Motor neuron (in vitro differentiated cells): ENCODE measurements at regions not wholly inside any gene's neighbourhood (a gene's known extent, or its start where the extent isn't known, plus 50 kb on each side); places are given as distances from the start of the nearest gene placed in this dataset.
A peak's percentile ranks its signal among the peaks of the same experiment; 100 is the strongest.

Experiments
- ATAC-seq, 8 experiments: fragments of 200-7000 bp; cut with Tn5 transposase; replicated peaks in 6 of 8; 2 replicates each; pipeline ENCODE4 v1.8.0; 2021; ENCODE audit warnings: mild to moderate bottlenecking in 8 of 8, moderate library complexity in 8 of 8
- H3K27ac ChIP-seq, 2 donors: fragments of 250-450 bp; sonication (Bioruptor Pico); 2 replicates each; pipeline ENCODE4 v1.9.0; 2021; ENCODE audit warnings: antibody characterized with exemption in 2 of 2, mild to moderate bottlenecking in 2 of 2, moderate library complexity in 1 of 2
- H3K4me1 ChIP-seq, 2 donors: fragments of 250-450 bp; sonication (Bioruptor Pico); replicated peaks in 1 of 2; 2 replicates each; pipeline ENCODE4 v1.6.1; 2021; ENCODE audit warnings: antibody characterized with exemption in 2 of 2, mild to moderate bottlenecking in 2 of 2, moderate library complexity in 1 of 2
- H3K4me3 ChIP-seq, 5 donors: fragments of 250-450 bp; sonication (Bioruptor Pico); 2 replicates each; pipeline ENCODE4 v1.9.0; 2021; ENCODE audit warnings: antibody characterized with exemption in 5 of 5, mild to moderate bottlenecking in 5 of 5, moderate library complexity in 4 of 5
- WGBS, 10 experiments: fragments of 450-650 bp; shearing (Covaris generic); methylation state at CpG; one replicate each; pipeline ENCODE4 v1.0.0; 2022; 5-methylcytosine and 5-hydroxymethylcytosine counted together
- in situ Hi-C, 9 experiments: fragments of 400-800 bp; cut with MboI; loops; one replicate each; pipeline ENCODE4 v1.15.0; 2021; ENCODE audit warnings: low sequenced_read_pairs in 9 of 9, low pct_unique_long_range_greater_than_20kb in 2 of 9; ENCODE audit not compliant: unreplicated experiment in 9 of 9

DNA sequence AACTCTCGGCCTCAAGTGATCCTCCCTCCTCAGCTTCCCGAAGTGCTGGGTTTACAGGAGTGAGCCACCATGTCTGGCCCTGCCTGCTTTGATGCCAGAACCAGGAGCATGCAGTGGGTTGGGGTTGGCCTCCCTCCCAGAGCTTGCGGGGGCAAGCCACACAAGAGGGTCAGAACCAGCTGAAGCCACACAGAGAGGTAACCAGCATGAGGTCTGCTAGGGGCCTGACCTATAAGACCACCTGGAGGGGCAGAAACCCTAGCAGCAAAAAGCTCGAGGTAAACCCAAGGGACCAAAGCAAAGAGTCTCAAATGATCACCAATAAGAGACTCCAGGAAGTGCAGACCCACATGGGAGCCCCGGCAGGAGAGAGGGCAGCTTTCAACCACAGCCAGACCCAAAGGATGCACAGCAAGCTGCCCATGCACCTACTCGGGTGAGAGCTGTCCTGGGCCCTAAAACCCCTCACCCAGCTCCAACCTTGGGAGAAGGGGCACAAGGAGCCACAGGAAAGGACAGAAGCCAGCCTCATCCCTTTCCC is 81.2 kb downstream of the TOMM20 start:
- peaks cover 24 to 34% of the 10 kb centered on the region in 2 donors for H3K4me1 ChIP-seq
- ATAC-seq, result no peak
- no peak overlapping the region for H3K4me3 ChIP-seq
- H3K27ac ChIP-seq, result no peak overlapping the region
- in situ Hi-C loops, result no loop called here
- 45 to 90% (median 70%) methylated on average over 2 to 6 of the region's 6 CpGs; no CpG with 5 or more reads in 2 of the 10 experiments for WGBS, 10 experiments

DNA sequence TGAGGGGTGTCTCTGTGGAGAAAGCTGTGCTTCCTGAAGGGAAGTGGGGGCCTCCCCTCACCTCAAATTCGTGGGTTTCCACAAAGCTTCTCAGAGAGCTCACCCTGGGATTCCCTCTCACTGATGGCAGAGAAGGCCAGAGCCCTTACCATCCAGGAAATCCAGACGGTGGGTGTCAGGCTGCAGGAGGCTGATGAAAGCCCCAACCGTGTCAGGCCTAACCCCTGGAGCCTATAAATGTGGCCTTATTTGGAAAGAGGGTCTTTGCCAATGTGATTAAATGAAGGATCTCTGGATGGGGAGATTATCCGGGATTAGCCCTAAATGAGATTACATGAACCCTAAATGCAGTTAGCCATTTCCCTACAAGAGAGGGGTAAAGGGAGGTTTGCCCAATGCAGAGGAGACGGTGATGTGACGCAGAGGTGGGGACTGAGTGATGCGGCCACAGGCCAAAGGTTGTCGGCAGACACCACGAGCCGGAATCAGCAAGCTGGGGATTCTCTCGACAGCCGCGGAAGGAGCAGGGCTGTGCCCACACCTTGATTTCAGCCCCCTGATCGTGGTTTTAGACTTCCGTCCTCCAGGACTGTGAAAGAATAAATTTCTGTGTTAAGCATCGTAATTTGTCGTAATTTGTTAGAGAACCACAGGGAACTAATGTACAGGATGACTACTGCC is 82.6 kb downstream of the TOMM20 start:
- H3K4me3 ChIP-seq, result no peak overlapping the region
- H3K27ac ChIP-seq, result no peak overlapping the region
- peaks cover 19 to 28% of the 10 kb centered on the region in 2 donors for H3K4me1 ChIP-seq
- in situ Hi-C loops, result no loop called here
- 71 to 100% (median 94%) methylated on average over 3 to 16 of the region's 17 CpGs; no CpG with 5 or more reads in 1 of the 10 experiments for WGBS, 10 experiments
- no peak for ATAC-seq

DNA sequence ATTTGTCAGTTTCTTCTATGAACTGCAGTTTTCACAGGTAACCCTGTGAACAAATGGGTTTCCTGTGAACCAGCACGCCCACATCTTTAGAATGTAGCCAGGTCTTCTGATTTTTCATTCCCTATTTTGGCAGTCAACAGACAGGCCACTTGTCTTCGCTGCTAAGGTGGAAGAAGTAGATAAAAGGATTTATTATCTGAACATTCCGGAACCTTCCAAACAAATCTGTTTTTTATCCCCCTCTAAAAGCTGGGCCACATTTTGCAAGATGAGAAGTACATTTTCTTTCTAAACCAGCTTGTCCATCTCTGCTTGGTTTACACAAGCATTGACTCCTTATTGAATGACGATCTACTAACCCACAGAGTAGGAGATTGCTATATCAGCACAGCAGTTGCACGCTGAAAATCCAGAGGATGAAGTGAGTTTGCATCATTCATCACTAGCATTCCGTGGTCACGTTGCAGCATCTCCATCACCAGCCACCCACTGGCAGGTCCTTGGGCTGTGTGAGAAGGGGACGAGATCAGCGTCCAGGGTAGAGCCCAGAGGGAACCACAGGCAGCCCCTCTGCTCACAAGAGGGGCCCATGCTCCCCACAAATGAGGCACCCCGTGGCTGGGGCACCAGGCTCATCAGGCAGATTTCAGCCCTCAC is 83.5 kb downstream of the TOMM20 start:
- peak overlapping the region in 1 of 2 donors; percentile 26 for H3K27ac ChIP-seq
- in situ Hi-C loops, result no loop called here
- peaks cover 13 to 23% of the 10 kb centered on the region in 2 donors for H3K4me1 ChIP-seq
- no peak overlapping the region for H3K4me3 ChIP-seq
- WGBS, 10 experiments, result 53 to 84% (median 75%) methylated on average over 1 to 10 of the region's 10 CpGs; no CpG with 5 or more reads in 1 of the 10 experiments
- ATAC-seq, result peak in 5 of 8 experiments; percentile 54 to 76 (median 69)

DNA sequence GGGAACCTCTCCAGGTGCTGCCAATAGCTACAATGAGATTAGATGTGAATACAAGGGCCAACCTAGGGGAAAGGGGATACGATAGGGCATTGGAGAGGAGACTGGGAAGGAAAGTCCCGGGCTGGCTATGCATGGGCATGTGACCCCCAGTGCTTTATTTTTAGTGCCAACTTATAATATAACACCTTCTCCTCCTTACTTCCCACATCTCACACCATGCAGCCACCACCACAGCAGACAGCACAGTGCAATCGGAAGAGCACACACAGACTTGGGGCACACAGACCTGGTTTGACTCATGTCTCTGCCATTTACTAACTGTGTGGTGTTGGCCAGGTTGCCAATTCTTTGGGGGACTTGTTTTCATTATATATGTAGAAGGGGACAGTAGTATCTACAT is 85.4 kb downstream of the TOMM20 start:
- WGBS, 10 experiments, result 67 to 94% (median 87%) methylated on average over 1 to 3 of the region's 3 CpGs; no CpG with 5 or more reads in 6 of the 10 experiments
- no peak for ATAC-seq
- H3K4me1 ChIP-seq, result peaks cover 10 to 14% of the 10 kb centered on the region in 2 donors
- no peak overlapping the region for H3K4me3 ChIP-seq
- no peak overlapping the region for H3K27ac ChIP-seq
- in situ Hi-C loops, result no loop called here

DNA sequence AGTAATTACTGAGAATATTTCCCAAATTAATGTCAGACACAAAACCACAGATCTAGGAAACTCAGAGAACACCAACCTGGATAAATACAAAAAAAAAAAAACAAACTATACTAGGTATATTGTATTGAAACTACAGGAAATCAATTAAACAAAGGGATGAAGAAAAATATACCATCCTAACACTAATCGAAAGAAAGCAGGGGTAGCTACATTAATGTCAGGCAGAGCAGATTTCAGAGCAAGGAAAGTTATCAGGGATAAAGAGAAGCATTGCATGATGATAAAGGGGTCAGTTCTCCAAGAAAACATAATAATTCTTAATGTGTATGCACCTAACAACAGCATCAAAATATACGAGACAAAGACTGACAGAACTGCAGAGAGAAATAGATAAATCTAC is 89.9 kb downstream of the TOMM20 start:
- Histone ChIP-seq H3K27ac (no peak overlapping the region), H3K4me1 (peaks cover 0 to 2% of the 10 kb centered on the region in 2 donors), H3K4me3 (no peak overlapping the region)
- in situ Hi-C loops, result no loop called here
- WGBS, 10 experiments, result 71 to 100% (median 86%) methylated on average over 1 to 2 of the region's 2 CpGs
- no peak for ATAC-seq

DNA sequence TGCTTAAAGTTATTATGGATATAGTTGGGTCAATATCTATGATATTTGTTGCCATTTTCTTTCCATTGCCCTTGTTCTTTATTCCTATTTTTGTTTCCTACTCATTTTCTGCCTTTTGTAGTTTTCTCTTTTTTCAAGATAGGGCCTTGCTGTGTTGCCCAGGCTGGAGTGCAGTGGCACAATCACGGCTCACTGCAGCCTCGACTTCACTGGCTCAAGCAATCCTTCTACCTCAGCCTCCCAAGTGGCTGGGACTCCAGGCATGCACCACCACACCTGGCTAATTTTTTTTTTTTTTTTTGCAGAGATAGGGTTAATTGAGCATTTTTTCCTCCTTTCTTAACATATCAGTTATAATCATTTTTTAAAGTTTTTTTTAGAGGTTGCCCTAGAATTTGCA is 92.7 kb downstream of the TOMM20 start:
- no peak for ATAC-seq
- 63 to 100% (median 94%) methylated on average over 1 to 2 of the region's 2 CpGs; no CpG with 5 or more reads in 1 of the 10 experiments for WGBS, 10 experiments
- Histone ChIP-seq H3K4me3 (no peak overlapping the region), H3K4me1 (peaks cover 0 to 2% of the 10 kb centered on the region in 2 donors), H3K27ac (no peak overlapping the region)
- in situ Hi-C loops, result no loop called here

DNA sequence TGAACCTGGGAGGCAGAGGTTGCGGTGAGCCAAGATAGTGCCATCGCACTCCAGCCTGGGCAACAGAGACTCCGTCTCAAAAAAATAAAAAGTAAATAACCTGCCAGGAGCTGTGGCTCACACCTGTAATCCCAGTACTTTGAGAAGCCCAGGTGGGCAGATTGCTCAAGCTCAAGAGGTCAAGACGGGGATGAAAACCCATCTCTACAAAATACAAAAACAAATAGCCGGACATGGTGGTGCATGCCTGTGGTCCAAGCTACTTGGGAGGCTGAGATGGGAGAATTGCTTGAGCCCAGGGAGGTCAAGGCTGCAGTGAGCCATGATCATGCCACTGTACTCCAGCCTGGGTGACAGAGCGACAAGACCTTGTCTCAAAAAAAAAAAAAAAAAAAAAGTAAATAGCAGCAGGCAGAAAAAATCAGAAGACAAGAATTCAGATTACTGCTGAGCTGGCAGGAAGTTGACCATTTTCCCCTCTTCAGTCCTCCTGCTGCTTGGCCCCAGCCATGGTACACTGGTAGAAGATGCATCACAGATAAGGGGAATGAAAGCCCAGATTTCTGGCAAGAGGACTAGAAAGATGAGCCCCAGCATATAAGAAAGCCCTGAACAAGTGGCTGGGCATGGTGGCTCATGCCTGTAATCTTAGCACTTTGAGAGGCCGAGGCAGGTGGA is 97.6 kb downstream of the TOMM20 start:
- Histone ChIP-seq H3K4me3 (no peak overlapping the region), H3K4me1 (peaks cover 0 to 2% of the 10 kb centered on the region in 2 donors), H3K27ac (no peak overlapping the region)
- in situ Hi-C loops, result no loop called here
- no peak for ATAC-seq
- WGBS, 10 experiments, result 61 to 100% (median 83%) methylated on average over 1 to 5 of the region's 7 CpGs; no CpG with 5 or more reads in 3 of the 10 experiments

DNA sequence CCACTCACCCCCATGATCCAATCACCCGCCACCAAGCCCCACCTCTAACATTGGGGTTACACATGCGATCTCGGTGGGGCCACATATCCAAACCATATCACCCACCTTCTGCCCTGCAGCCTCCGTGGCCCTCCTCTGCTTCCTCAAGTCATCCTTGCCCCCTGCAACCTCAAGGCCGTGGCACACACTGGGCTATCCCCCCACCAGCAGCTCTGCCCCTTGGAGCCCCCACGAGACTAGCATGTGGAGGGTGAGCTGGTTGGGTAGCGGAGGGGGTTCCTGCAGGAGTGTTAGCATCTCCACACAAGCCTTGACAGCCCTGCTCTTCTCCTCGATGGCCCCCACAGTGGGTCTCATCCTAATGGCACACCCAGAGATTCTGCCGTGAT is 100.8 kb downstream of the TOMM20 start:
- no peak overlapping the region for H3K4me3 ChIP-seq
- H3K27ac ChIP-seq, result no peak overlapping the region
- in situ Hi-C loops, result no loop called here
- ATAC-seq, result no peak
- WGBS, 10 experiments, result 92 to 100% (median 95%) methylated on average over 1 to 7 of the region's 9 CpGs; no CpG with 5 or more reads in 5 of the 10 experiments
- H3K4me1 ChIP-seq, result peaks cover 13 to 18% of the 10 kb centered on the region in 2 donors

DNA sequence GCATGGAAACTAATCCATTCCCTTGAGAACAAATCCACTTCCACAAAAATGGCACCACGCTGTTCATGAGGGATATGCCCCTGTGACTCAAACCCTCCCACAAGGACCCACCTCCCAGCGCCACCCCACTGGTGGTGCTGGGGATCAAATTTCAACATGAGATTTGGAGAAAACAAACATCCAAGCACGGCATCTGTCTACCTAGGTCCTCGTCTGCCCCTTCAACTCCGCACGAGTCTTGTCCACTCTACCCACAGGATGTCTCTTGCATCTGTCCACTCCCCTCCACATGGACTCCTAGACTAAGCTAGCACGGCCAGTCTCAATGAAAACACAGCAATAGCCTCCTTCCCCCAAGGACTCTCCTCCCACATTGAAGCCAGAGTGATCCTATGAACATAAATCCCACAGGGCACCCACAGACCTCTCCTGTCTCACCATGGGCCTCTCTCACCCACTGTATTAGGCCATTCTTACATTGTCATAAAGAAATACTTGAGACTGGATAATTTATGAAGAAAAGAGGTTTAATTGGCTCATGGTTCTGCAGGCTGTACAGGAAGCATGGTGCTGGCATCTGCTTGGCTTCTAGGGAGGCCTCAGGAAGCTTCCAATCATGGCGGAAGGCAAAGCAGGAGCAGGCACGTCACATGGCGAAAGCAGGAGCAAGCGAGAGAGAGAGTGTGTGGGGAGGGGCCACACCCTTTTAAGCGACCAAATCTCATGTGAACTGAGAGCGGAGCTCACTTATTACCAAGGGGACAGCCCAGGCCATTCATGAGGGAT is 101.4 kb downstream of the TOMM20 start:
- in situ Hi-C loops, result no loop called here
- ATAC-seq, result no peak
- Histone ChIP-seq H3K4me1 (peaks cover 19 to 23% of the 10 kb centered on the region in 2 donors), H3K27ac (no peak overlapping the region), H3K4me3 (no peak overlapping the region)
- WGBS, 10 experiments, result 87 to 100% (median 94%) methylated on average over 4 to 12 of the region's 13 CpGs; no CpG with 5 or more reads in 1 of the 10 experiments

DNA sequence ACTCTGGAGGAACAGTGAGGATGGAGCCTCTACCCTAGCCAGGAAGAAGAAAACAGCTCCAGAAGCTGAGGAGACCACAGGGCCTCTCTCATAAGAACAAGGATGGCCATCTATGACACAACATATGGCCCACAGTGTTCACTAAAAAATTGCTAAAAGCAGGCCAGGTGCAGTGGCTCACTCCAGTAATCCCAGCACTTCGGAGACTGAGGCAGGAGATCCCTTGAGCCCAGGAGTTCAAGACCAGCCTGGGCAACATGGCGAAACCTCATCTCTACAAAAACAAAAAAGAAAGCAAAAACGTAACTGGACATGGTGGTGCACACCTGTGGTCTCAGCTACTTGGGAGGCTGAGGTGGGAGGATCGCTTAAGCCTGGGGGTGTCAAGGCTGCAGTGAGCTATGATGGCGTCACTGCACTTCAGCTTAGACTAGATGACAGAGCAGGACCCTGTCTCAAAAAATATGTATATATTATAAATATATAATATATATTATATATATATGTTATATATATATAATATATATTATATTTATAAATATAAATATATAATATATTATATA is 103.1 kb downstream of the TOMM20 start:
- no peak overlapping the region for H3K4me3 ChIP-seq
- no peak for ATAC-seq
- WGBS, 10 experiments, result 82 to 100% (median 95%) methylated on average over 2 to 5 of the region's 5 CpGs; no CpG with 5 or more reads in 4 of the 10 experiments
- peaks cover 24 to 34% of the 10 kb centered on the region in 2 donors for H3K4me1 ChIP-seq
- no peak overlapping the region for H3K27ac ChIP-seq
- in situ Hi-C loops, result no loop called here

DNA sequence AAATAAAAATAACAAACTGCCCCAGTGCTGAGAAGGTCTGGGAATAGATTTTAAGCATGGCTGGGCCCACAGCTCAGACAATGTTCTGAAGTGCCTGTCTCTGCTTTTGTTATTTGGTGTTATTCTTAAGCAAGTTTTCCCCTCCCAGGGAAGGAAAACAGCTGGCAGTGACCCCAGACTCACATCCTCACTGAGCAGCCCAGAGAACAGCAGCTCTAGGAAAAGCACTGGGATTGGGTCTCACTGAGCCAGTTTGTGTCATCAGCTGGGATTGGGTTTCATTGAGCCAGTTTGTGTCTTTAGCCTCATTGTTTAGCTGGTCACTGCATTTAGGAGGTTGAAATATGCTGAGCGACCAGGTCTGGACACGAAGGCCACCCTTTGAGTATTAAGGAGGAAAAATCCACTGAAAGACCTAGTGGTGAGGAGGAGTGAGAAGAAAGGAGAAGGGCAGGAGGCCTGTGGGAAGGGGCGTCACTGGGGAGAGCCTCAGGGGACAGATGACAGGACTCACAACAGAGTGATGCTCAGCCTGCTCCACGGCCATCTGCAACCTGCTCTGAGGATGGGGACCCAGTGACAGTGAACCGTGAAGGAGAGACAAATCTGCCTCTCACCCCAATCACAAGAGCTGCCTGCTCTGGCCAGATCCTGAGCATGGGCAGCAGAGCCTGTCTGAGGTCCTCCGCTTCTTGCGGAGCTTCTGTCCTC is 103.8 kb downstream of the TOMM20 start:
- Histone ChIP-seq H3K4me1 (peaks cover 28 to 38% of the 10 kb centered on the region in 2 donors), H3K4me3 (no peak overlapping the region), H3K27ac (no peak overlapping the region)
- 40 to 100% (median 79%) methylated on average over 1 to 5 of the region's 7 CpGs; no CpG with 5 or more reads in 3 of the 10 experiments for WGBS, 10 experiments
- ATAC-seq, result no peak
- in situ Hi-C loops, result no loop called here
